ENCODE measurements at regions not wholly inside any gene's neighbourhood (a gene's known extent, or its start where the extent isn't known, plus 50 kb on each side); places are given as distances from the start of the nearest gene placed in this dataset.

- DNase-seq, result no peak
These were observed 779.1 kb downstream of the BRD1 start for GRCh38 chr22:49048591-49048990.

DNA sequence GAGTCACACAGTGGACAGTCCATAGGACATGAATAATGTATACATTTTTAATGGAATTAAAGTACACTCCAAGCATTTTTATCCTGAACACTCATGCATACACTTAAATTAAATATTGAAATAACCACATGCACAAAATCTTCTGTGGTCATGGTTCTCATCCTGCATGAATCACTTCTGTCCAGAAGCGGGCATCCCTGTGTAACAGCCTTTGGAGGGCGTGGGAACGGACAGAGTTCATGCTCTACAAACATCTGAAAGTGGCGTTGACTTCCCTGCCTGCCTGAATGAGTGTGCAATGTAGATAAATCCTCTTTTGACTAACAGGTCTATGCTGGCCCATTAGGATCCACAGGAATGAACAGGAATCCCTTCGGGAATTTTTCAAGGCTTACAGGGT is 780.2 kb downstream of the BRD1 start:
- no peak for DNase-seq

- no peak for DNase-seq
These were observed 780.9 kb downstream of the BRD1 start for GRCh38 chr22:49046546-49047361.

DNA sequence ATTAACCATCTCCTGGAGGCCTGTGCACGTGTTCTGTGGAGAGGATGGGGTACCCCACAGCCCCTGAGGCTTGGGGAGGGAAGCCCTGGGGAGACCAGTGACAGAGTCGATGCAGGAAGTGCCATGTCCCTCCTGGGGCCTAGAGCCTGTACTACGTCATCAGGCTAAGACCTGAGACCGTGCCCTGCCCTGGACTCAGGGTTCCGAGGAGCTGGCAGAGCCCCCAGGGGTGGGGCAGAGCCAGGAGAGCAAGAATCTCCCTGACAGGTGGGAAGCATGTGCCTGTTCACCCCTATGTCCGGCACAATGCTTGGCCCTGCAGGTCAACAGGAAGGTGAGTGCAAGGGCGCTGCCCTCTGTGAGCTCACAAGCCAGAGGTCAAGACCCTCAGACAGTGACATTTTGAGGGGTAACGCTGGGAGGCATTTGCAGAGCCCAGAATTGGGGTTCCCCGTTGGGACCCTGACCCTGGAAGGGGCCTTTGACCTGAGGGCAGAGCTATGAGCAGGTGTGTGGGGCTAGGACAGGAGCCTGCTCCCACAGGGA is 781.6 kb downstream of the BRD1 start:
- DNase-seq, result no peak

DNA sequence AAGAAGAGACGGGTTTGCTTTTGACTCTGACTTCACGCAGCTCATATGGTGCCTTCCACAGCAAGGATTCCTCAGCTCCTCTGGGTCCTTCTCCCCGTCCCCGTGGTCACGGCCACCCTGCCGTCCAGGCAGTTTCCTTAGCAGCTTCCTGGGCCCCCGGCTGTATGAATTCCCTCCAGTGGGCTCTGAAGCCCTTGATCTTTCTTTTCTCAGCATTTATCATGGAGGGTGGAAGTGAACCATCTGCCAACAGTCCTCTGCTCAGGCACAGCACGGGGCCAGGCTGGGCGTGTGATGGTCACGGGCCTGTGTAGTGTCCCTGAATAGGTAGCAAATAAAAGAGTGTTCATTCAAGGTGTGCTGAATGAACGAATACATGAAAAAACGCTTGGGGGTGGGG is 782.4 kb downstream of the BRD1 start:
- DNase-seq, result no peak

DNA sequence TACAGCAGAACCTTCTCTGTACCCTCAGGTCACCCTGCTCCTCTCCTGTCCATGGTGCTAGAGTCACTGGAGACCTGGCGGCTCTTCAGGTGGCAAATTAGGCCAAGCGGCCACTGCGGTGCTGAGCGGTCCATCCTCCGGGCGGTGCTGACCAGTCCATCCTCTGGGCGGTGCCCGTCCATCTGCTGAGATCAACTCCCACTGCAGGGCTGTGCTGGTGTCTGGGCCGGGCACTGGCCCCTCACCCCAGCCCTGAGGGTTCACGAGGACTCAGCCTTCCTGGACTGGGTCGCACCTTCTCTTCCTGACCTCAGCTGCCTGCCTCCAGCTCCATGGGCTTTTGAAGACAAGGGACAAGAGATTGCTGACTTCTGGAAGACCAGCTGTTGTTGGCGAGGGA is 782.9 kb downstream of the BRD1 start:
- no peak for DNase-seq

DNA sequence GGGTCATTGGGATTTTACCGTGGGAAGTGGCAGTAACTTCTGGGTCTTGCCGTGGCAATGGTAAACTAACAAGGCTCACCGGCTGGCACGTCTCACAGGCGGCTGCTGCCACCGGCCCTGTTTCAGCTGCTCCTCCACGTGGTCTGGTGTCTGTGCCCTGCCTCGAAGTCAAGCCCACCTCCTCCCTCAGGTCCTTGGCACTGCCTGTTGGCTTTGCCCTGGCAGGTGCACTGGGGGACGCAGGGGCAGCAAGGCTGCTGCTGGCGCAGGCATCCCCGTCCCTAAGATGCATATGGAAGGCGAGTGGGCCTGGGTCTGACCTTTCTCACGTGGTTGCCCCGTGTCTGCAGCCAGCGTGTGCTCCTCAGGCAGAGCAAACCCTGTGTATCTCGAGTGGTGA is 783.6 kb downstream of the BRD1 start:
- DNase-seq, result no peak

GRCh38 chr22:49042877-49043859 is 784.5 kb downstream of the BRD1 start:
- no peak for DNase-seq

GRCh38 chr22:49042066-49042465 is 785.6 kb downstream of the BRD1 start:
- DNase-seq, result no peak

GRCh38 chr22:49040754-49041467 is 786.8 kb downstream of the BRD1 start:
- DNase-seq, result no peak

DNA sequence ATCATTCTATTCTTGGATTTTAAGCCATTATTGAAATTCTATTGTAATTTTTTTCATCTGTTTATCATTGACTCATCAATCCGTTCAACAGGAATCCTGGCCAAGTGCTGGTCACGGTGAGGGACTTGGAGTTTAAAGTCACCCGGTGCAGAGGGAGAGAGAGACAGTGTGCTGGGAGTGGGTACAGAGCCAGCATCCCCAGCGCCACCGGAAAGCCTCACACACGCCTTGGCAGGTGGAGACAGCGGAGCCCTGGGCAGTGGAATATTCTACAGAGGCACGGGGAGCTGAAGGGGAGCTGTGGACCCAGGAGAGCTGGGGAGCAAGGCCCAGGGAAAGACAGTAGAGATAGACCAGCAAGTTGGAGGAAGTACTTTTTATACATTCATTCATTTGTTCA is 787.6 kb downstream of the BRD1 start:
- DNase-seq, result no peak

- DNase-seq, result no peak
These were observed 788.0 kb downstream of the BRD1 start for GRCh38 chr22:49039625-49040024.

DNA sequence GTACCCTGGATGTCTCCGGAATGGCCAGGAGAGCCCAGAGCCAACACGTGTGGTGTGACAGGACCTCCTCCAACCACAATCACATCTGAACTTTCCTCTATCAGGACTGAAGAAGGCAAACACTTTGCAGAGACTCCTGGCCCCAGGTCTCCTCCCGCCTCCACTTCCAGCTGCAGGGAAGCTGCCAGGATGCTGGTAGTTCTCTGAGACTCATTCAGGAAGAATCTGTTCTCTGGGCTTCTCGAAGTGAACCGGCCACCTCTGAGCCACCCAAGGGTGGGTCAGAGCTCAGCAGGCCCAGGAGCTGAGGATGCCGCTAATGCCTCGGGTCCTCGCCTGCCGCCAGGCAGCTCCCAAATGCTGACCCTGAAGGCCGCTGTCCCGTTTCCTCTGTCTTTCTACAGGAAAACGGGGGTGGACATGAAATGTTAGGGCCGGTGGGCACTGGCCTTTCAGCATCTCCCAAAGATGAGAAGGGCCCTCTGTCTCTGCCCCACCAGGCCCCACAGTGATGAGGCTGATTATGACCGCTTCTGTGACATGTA is 789.9 kb downstream of the BRD1 start:
- no peak for DNase-seq

GRCh38 chr22:49036513-49036912 is 791.2 kb downstream of the BRD1 start:
- DNase-seq, result no peak

DNA sequence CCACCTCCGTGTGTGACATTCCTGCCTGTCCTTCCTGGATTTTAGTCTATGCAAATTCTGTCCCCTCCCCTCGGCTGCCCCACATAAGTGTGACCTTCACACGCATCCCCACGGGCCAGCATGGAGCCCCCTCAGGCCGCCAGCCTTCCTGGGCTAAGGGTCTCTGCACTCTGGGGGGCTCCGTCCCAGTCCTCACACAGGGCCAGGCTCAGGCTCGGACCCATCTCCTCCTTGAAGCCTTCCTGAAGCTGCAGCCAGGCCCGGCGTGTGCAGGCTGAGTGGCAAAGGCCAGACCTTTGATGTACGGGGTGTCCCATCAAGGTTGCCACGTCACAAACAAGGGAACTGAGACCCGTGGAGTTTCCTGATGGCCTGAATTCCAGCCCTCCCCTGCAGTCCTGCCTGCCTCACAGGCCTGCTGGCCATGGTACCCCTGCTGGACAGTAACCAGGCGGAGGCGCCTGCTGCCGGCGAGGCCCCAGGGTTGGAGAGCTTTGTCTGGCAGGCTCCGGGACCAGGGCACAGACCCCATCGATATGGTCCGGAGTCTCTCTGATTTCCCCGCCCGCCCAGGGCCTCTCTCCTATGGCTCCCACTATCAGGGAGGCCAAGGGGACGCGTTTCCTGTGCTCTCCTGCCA is 791.7 kb downstream of the BRD1 start:
- DNase-seq, result no peak

DNA sequence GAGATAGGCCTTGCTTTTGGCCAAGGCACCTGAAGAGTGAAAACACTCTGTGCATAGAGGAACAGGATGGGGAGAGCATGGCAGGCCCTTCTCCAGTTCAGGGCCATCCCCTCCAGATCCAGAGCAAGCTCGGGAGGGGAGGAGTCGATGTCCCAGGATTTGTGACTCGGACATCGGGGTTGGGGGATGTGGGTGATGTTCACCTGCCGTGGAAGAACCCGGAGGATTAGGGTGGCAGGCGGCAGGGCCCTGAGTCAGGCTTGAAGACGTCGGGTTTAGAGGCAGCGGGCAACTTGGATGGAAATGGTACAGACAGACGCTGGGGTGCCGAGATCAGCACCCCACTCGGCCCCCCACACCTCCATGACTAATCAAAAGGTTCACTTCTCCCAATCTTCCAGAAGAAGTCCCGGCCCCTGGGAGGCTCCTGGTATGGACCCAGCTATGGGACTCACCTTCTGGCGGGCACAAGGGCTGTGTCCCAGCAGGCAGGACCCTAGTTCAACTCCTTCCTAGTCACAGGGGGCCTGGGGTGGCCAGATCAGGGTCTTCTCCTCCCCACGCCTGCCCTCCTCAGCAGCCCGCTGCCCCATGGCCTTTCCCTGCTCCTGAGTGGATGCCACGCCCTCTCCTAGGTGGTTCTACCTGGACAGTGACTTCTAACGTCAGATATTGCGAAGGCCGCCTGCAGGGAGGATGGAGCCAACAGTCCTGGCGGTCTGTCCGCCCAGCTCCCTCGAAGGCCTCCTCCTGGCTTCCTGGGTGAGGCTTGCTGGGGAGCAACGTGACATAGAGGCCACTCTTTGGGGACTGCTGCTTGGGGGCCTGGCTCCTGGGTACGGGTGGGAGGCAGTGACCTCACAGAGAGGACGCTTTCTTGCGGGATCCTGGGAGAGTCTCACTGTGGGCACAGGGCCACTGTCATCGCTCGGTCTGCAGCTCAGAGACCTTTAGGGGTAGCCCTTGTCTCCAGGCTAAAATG is 792.5 kb downstream of the BRD1 start:
- no peak for DNase-seq

- DNase-seq, result no peak
These were observed 794.1 kb downstream of the BRD1 start for GRCh38 chr22:49033616-49034015.

DNA sequence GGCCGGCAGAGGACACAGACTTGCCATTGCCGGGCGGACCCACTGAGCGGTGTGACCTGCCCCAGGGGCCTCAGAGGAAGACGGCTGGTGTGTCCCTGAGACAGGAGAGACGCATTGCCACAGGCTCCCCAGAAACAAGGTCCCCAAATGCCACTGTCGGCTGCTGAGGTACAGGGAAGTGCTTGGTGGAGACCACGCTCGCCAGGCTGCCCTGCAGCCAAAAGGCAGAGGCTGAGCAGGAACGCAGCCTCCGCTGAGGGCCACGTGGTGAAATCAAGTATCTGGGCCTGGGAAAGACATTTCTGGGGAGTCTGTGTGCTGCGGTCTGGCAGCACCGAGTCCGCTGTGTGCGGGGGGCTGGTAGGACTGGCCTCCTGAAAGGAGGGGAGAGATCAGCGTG is 794.9 kb downstream of the BRD1 start:
- no peak for DNase-seq

DNA sequence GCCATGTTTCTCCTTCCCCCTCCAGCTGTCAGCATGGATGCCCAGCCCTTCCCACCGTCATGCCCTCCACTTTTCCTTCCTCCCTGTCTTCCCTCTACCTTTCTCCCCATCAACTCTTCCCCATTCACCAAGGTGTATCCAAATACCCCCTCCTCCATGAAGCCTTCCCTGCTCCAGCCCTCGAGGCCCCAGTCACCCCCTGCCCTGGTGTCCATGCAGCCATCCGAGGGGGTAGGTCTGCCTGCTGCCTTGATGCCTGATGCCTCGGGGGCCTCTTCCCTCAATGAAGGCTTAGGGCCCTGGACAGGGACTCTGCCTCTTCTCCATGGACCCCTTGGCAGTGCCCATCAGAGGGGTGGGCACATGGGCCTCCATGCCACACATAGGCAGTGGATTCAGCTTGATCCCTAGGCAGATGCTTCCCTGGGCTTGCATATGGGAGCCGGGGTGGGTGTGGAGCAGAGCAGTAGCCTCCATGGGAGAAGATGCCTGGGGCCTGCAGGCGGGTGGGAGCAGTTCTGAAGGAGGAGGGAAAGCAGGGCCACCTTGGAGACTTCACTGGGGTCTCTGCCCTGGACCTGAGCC is 795.8 kb downstream of the BRD1 start:
- DNase-seq, result no peak

- DNase-seq, result no peak
These were observed 799.6 kb downstream of the BRD1 start for GRCh38 chr22:49028111-49028510.

DNA sequence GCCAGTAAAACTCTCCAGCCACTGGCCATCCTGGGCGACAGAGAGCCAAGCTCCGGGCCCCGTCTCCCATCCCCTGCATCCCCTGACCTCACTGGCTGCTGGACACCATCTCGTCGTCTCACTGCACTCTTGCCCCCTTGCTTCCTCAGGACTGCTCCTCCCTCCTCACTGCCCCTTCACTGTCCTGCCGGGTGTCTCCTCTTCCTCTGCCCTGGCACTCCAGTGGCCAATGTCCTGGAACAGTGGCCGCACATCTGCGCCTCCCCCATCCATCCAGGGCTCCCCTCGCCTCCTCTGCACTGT is 800.4 kb downstream of the BRD1 start:
- no peak for DNase-seq

Measured in EL (cell line).